ENCODE measurements at regions not wholly inside any gene's neighbourhood (a gene's known extent, or its start where the extent isn't known, plus 50 kb on each side); places are given as distances from the start of the nearest gene placed in this dataset.
"Not testable (repeated sequence)": the region's sequence is repeated elsewhere in the genome, so short reads cannot be mapped to it uniquely, and the experiment has no call there.

- DNase-seq: no peak
These were observed 108.6 kb downstream of the MEX3B start for GRCh38 chr15:81937189-81937588.

GRCh38 chr15:81930582-81931369 lies 115.0 kb downstream of the MEX3B start:
- no peak for DNase-seq

GRCh38 chr15:81929557-81929956 lies 116.3 kb downstream of the MEX3B start:
- DNase-seq: no peak

GRCh38 chr15:81926981-81927380 lies 118.8 kb downstream of the MEX3B start:
- no peak for DNase-seq

GRCh38 chr15:81924729-81925128 lies 121.1 kb downstream of the MEX3B start:
- DNase-seq: no peak

- no peak for DNase-seq
These were observed 122.1 kb downstream of the MEX3B start for GRCh38 chr15:81923561-81924350.

- no peak for DNase-seq
These were observed 123.7 kb downstream of the MEX3B start for GRCh38 chr15:81922143-81922542.

GRCh38 chr15:81921163-81921562 lies 124.7 kb downstream of the MEX3B start:
- DNase-seq: no peak

- DNase-seq: not testable (repeated sequence)
These were observed 127.1 kb downstream of the MEX3B start for GRCh38 chr15:81918767-81919166.

- no peak for DNase-seq
These were observed 129.4 kb downstream of the MEX3B start for GRCh38 chr15:81916451-81916850.

- no peak for DNase-seq
These were observed 129.8 kb downstream of the MEX3B start for GRCh38 chr15:81915990-81916389.

GRCh38 chr15:81914734-81915256 lies 131.0 kb downstream of the MEX3B start:
- DNase-seq: no peak

GRCh38 chr15:81914333-81914732 lies 131.5 kb downstream of the MEX3B start:
- DNase-seq: no peak

- no peak for DNase-seq
These were observed 134.5 kb downstream of the MEX3B start for GRCh38 chr15:81911022-81911971.

- DNase-seq: no peak
These were observed 135.3 kb downstream of the MEX3B start for GRCh38 chr15:81910355-81911021.

GRCh38 chr15:81909011-81909358 lies 136.8 kb downstream of the MEX3B start:
- no peak for DNase-seq

GRCh38 chr15:81908111-81908510 lies 137.7 kb downstream of the MEX3B start:
- DNase-seq: no peak

- DNase-seq: no peak
These were observed 138.3 kb downstream of the MEX3B start for GRCh38 chr15:81907521-81907920.

GRCh38 chr15:81905889-81906288 lies 139.9 kb downstream of the MEX3B start:
- no peak for DNase-seq

- no peak for DNase-seq
These were observed 144.5 kb downstream of the MEX3B start for GRCh38 chr15:81901319-81901718.

GRCh38 chr15:81899730-81900129 lies 146.1 kb downstream of the MEX3B start:
- no peak for DNase-seq

GRCh38 chr15:81899024-81899423 lies 146.8 kb downstream of the MEX3B start:
- no peak for DNase-seq

All from CD4-positive, alpha-beta T cell treated with Interleukin-21 for 1 hour (primary cell).